Activated CD4-positive, alpha-beta T cell treated with anti-CD3 and anti-CD28 coated beads, Interleukin-2, amount 50 U/mL, for 4 hours (primary cell): ENCODE measurements at regions not wholly inside any gene's neighbourhood (a gene's known extent, or its start where the extent isn't known, plus 50 kb on each side); places are given as distances from the start of the nearest gene placed in this dataset.

Experiments
- DNase-seq, 2 experiments: peaks; one replicate each; pipeline ENCODE4 v3.0.0-alpha.2; 2020

- no peak for DNase-seq
Observed at GRCh38 chr3:181050738-181051137, 61.2 kb upstream of the DNAJC19 start.

GRCh38 chr3:181040030-181040429 lies 50.5 kb upstream of the DNAJC19 start:
- DNase-seq: no peak
